Epithelial cell of proximal tubule (primary cell): ENCODE measurements at regions not wholly inside any gene's neighbourhood (a gene's known extent, or its start where the extent isn't known, plus 50 kb on each side); places are given as distances from the start of the nearest gene placed in this dataset.

Experiments used
- DNase-seq: peaks from one replicate; pipeline ENCODE4 v3.0.0-alpha.2; 2011; ENCODE audit warnings: low read depth
- H3K4me3 ChIP-seq: 2 replicates; pipeline ENCODE4 v1.5.1; 2011; ENCODE audit warnings: low read depth, mild to moderate bottlenecking, low read length
- TF ChIP-seq, protein P1 (sequence below): conservative IDR thresholded peaks from 2 replicates; pipeline ENCODE4 v1.5.1; 2012; ENCODE audit warnings: low read depth, mild to moderate bottlenecking, low read length

DNA sequence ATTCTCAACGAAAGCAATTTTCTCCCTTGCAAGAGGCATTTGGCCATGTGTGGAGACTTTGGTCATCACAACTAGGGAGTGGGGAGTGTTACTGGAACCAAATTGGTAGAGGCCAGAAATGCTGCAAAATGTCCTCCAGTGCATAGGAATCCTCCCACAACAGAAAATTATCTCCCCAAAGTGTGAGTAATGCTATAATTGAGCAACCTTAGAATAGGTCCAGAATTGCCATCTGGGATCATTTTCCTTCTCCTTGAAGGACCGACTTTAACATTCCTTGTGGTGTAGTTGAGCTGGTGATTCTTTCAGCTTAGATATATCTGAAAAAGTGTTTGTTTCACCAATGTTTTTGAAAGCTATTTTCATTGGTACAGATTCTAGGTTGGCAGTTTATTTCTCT is 111.2 kb upstream of the SMIM21 start:
- H3K4me3 ChIP-seq, result no peak overlapping the region
- no peak for DNase-seq
- TF ChIP-seq, protein P1, sequence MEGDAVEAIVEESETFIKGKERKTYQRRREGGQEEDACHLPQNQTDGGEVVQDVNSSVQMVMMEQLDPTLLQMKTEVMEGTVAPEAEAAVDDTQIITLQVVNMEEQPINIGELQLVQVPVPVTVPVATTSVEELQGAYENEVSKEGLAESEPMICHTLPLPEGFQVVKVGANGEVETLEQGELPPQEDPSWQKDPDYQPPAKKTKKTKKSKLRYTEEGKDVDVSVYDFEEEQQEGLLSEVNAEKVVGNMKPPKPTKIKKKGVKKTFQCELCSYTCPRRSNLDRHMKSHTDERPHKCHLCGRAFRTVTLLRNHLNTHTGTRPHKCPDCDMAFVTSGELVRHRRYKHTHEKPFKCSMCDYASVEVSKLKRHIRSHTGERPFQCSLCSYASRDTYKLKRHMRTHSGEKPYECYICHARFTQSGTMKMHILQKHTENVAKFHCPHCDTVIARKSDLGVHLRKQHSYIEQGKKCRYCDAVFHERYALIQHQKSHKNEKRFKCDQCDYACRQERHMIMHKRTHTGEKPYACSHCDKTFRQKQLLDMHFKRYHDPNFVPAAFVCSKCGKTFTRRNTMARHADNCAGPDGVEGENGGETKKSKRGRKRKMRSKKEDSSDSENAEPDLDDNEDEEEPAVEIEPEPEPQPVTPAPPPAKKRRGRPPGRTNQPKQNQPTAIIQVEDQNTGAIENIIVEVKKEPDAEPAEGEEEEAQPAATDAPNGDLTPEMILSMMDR, result no peak

GRCh38 chr18:75533950-75534349 is 106.4 kb upstream of the SMIM21 start:
- TF ChIP-seq, protein P1, result no peak
- DNase-seq, result no peak
- no peak overlapping the region for H3K4me3 ChIP-seq

GRCh38 chr18:75533209-75533608 is 105.7 kb upstream of the SMIM21 start:
- no peak for DNase-seq
- no peak overlapping the region for H3K4me3 ChIP-seq
- TF ChIP-seq, protein P1, result no peak

DNA sequence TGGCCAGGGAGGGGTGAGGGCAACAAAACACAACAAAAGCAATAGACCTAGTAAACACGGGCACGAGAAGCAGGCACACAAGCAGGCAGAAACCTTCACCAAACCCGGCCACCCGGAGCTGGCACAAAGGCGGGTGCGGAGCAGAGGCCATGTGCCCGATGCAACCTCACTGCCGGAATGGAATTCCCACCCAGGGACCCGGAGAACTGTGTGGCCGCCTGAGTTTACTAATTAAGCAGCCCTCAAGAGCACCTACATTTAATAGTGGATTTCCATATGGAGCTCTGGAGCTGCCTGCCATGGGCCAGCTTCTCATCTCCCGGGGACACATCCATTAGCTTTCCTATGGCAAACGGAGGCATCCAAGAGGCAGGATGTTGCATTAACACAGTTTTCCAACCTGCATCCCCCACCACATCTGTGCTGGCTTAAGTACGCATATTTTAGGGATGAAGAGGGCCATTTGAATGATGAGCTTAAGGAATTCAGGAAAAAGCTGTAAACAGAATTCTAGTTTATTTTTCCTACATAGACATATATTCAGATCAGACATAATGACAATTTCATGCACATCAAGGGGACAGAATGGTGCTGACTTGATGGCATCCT is 104.5 kb upstream of the SMIM21 start:
- TF ChIP-seq, protein P1, result no peak
- H3K4me3 ChIP-seq, result no peak overlapping the region
- DNase-seq, result no peak

GRCh38 chr18:75531212-75531850 is 103.8 kb upstream of the SMIM21 start:
- peak; percentile 25 for DNase-seq
- TF ChIP-seq, protein P1, result no peak
- H3K4me3 ChIP-seq, result peak overlapping the region; percentile 21

DNA sequence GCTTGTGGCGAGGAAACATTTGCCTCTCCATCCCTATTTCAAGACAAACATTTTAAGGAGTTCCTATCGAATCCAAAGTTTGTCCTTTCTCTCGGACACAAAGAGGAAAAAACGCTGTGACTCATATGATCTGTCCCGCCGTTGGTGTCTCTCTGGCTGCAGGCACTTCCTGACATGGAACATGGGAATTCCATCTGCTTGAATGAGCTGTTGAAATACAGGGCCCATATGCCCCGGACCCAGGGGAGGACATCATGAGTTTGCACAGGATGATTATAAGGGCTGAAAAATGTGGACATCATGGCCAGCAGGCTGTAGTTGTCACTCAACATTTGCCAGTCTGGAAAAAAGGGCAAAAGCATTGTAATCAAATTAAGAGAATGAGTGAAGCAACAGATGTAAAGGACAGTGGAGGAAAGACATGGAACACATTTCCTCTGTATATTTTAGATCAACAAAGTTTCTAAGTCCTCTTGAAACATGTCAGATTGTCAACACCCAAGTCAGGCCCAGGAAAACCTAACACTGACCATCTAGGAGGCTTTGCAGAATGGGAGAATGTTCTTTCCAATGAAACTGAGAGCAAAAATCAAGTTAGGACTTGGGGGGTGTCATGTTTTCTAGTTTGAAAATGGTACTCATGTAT is 103.2 kb upstream of the SMIM21 start:
- TF ChIP-seq, protein P1, result no peak
- DNase-seq, result no peak
- H3K4me3 ChIP-seq, result no peak overlapping the region
